ENCODE measurements at regions not wholly inside any gene's neighbourhood (a gene's known extent, or its start where the extent isn't known, plus 50 kb on each side); places are given as distances from the start of the nearest gene placed in this dataset.

GRCh38 chr1:163668472-163668871 lies 346.7 kb downstream of the NUF2 start:
- H3K4me1 Mint-ChIP-seq (ENCODE audit: low read depth), result no peaks in the 10 kb centered on the region
- no peak overlapping the region for H3K4me3 Mint-ChIP-seq (ENCODE audit: unreplicated experiment)
- no peaks in the 10 kb centered on the region for H3K9me3 Mint-ChIP-seq (ENCODE audit: low read depth)
- H3K36me3 Mint-ChIP-seq (ENCODE audit: low read depth), result no peaks in the 10 kb centered on the region
- DNase-seq (ENCODE audit: low spot score), result no peak
- H3K27ac Mint-ChIP-seq (ENCODE audit: unreplicated experiment), result no peak overlapping the region
- TF ChIP-seq, protein P1, sequence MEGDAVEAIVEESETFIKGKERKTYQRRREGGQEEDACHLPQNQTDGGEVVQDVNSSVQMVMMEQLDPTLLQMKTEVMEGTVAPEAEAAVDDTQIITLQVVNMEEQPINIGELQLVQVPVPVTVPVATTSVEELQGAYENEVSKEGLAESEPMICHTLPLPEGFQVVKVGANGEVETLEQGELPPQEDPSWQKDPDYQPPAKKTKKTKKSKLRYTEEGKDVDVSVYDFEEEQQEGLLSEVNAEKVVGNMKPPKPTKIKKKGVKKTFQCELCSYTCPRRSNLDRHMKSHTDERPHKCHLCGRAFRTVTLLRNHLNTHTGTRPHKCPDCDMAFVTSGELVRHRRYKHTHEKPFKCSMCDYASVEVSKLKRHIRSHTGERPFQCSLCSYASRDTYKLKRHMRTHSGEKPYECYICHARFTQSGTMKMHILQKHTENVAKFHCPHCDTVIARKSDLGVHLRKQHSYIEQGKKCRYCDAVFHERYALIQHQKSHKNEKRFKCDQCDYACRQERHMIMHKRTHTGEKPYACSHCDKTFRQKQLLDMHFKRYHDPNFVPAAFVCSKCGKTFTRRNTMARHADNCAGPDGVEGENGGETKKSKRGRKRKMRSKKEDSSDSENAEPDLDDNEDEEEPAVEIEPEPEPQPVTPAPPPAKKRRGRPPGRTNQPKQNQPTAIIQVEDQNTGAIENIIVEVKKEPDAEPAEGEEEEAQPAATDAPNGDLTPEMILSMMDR (IDR thresholded peaks at IDR 0.05), result no peak
- H3K27me3 Mint-ChIP-seq (ENCODE audit: low read depth), result peaks cover 2% of the 10 kb centered on the region

DNA sequence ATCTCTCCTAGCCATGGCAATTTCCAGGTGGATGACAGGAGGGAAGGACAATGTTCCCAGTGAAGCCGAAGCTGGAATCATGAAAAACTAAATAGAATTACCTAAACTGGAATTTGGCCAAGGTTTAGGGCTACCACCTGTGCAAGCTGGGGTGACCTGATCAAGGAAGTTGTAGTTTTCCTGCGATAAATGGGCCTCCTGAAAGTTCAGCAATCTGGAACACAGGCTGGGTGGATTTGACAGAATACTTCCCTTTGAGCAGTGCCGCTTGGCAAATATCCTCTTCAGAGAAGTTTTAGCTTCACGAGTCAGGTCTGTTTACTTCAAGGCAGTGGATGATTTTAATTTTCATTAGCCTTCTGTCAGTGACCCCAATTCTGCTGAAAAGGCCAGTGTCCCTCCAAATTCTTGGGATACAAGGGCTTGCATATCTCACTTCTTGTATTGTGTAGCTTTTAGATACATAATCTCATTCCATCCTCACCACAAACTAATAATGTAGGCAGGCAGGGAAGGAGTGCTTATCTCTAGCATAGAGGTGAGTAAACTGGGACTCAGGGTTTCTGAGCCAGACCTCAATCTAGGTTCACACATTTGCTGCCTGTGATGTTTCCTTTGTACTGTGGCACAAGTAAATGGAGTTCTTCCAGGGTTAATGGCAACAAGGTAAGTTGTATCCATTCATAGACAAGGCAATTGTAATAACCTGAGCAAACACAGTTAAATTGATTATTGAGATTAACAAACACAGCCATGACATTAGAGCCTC lies 349.4 kb downstream of the NUF2 start:
- no peak overlapping the region for H3K4me3 Mint-ChIP-seq (ENCODE audit: unreplicated experiment)
- H3K27me3 Mint-ChIP-seq (ENCODE audit: low read depth), result peaks cover 9% of the 10 kb centered on the region
- no peak for DNase-seq (ENCODE audit: low spot score)
- no peak overlapping the region for H3K27ac Mint-ChIP-seq (ENCODE audit: unreplicated experiment)
- TF ChIP-seq, protein P1 (IDR thresholded peaks at IDR 0.05), result no peak
- H3K36me3 Mint-ChIP-seq (ENCODE audit: low read depth), result no peaks in the 10 kb centered on the region
- no peaks in the 10 kb centered on the region for H3K9me3 Mint-ChIP-seq (ENCODE audit: low read depth)
- H3K4me1 Mint-ChIP-seq (ENCODE audit: low read depth), result no peaks in the 10 kb centered on the region

- Mint-ChIP-seq H3K27me3 (ENCODE audit: low read depth) (peaks cover 9% of the 10 kb centered on the region), H3K4me1 (ENCODE audit: low read depth) (no peaks in the 10 kb centered on the region), H3K9me3 (ENCODE audit: low read depth) (no peaks in the 10 kb centered on the region), H3K4me3 (ENCODE audit: unreplicated experiment) (no peak overlapping the region), H3K27ac (ENCODE audit: unreplicated experiment) (no peak overlapping the region), H3K36me3 (ENCODE audit: low read depth) (no peaks in the 10 kb centered on the region)
- no peak for DNase-seq (ENCODE audit: low spot score)
- TF ChIP-seq, protein P1 (IDR thresholded peaks at IDR 0.05), result no peak
Measured at GRCh38 chr1:163672976-163673758, 351.4 kb downstream of the NUF2 start.

GRCh38 chr1:163673759-163674151 lies 352.0 kb downstream of the NUF2 start:
- H3K4me1 Mint-ChIP-seq (ENCODE audit: low read depth), result no peaks in the 10 kb centered on the region
- H3K9me3 Mint-ChIP-seq (ENCODE audit: low read depth), result no peaks in the 10 kb centered on the region
- H3K27ac Mint-ChIP-seq (ENCODE audit: unreplicated experiment), result no peak overlapping the region
- H3K4me3 Mint-ChIP-seq (ENCODE audit: unreplicated experiment), result no peak overlapping the region
- DNase-seq (ENCODE audit: low spot score), result no peak
- H3K36me3 Mint-ChIP-seq (ENCODE audit: low read depth), result no peaks in the 10 kb centered on the region
- TF ChIP-seq, protein P1 (IDR thresholded peaks at IDR 0.05), result no peak
- H3K27me3 Mint-ChIP-seq (ENCODE audit: low read depth), result peaks cover 9% of the 10 kb centered on the region

DNA sequence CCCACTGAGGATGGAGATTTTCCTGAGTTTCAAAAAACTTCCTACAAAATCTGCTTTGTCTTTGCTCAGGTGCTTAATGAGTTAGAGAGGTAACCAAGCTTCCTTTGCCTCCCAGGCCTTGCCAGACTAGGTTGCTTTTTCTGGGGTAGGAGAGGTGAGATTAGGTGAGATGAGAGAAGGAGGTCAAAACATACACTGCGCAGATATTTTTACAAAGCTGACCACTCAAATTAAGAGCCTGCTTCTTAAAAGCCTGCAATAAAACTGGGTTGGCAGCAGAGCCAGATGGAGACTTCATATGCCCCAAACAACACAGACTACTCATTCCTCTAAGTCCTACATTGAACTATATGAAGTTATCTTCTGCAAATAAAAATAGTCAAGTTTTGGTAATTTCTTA lies 352.5 kb downstream of the NUF2 start:
- Mint-ChIP-seq H3K36me3 (ENCODE audit: low read depth) (no peaks in the 10 kb centered on the region), H3K27ac (ENCODE audit: unreplicated experiment) (no peak overlapping the region), H3K4me3 (ENCODE audit: unreplicated experiment) (no peak overlapping the region), H3K4me1 (ENCODE audit: low read depth) (no peaks in the 10 kb centered on the region), H3K27me3 (ENCODE audit: low read depth) (peaks cover 9% of the 10 kb centered on the region), H3K9me3 (ENCODE audit: low read depth) (no peaks in the 10 kb centered on the region)
- TF ChIP-seq, protein P1 (IDR thresholded peaks at IDR 0.05), result no peak
- no peak for DNase-seq (ENCODE audit: low spot score)
